Activated CD8-positive, alpha-beta memory T cell treated with anti-CD3 and anti-CD28 coated beads, Interleukin-2, amount 50 U/mL, for 48 hours (primary cell): ENCODE measurements at regions not wholly inside any gene's neighbourhood (a gene's known extent, or its start where the extent isn't known, plus 50 kb on each side); places are given as distances from the start of the nearest gene placed in this dataset.
A peak's percentile ranks its signal among the peaks of the same experiment; 100 is the strongest.
"Not testable (repeated sequence)": the region's sequence is repeated elsewhere in the genome, so short reads cannot be mapped to it uniquely, and the experiment has no call there.

Experiments used
- DNase-seq: peaks from one replicate; pipeline ENCODE4 v3.0.0-alpha.2; 2020

DNA sequence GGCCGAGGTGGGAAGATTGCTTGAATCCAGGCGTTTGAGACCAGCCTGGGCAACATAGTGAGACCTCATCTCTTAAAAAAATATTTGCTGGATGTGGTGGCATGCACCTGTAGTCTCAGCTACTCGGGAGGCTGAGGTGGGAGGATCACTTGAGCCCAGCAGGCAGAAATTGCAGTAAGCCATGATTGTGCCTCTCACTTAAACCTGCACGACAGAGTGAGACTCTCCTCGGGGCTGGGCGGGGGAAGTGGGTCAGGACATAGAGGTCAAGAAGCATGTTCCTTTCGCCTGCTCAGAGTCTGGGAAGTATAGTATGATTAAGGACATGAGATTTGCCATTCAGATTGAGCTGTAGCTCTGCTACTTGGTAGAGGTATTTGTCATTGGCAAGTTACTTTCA, 52.3 kb downstream of the SEPTIN7 start:
- DNase-seq: not testable (repeated sequence)

- DNase-seq: no peak
Measured at GRCh38 chr7:35854311-35854710, 53.5 kb downstream of the SEPTIN7 start.

DNA sequence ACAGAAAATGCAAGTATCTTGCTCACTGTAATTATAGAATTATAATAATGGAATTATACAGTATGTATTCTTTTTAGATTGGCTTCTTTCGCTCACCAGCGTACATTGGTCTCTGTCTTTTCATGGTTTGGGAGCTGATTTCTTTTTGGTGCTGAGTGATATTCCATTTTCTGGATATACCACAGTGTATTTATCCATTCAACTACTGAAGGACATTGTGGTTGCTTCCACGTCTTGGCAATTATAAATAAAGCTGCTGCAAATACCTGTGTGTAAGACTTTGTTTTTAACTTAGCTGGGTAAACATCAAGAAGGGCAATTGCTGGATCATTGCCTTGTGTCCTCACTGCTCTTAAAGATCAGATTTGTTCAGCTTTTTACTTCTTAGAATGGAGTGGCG, 55.3 kb downstream of the SEPTIN7 start:
- DNase-seq: no peak

DNA sequence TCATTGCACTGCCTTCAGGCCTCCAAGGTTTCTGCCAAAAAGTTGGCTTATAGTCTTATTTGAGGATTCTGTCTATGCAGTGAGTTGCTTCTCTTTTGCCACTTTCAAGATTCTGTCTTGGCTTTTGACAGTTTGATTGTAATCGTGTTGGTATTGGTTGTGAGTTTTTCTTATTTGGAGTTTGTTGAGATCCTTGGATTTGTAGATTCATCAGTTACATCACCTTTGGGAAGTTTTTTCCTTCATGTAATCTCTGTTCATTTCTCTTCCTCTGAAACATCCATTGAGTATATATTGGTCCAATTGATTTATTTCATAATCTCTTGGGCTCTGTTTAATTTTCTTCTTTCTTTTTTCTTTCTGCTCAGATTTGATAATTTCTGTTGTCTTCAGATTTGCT, 59.8 kb downstream of the SEPTIN7 start:
- no peak for DNase-seq

DNA sequence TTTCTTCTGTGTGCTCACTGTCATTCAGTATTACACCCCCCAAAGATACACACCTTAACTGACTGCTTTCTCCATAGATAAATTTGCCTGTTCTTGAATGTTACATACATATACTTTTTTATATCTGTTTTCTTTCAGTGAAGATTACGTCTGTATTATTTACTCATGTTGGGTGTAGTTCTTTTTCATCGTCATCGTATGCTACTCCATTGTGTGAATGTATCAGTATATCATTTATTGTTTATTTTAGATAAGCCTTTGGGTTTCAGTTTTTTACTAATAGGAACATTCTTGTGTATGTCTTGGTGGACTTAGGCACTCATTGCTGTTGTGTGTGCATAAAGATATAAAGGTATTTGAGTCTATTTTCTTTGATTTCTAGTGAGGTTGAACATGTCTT, 64.4 kb downstream of the SEPTIN7 start:
- no peak for DNase-seq

DNA sequence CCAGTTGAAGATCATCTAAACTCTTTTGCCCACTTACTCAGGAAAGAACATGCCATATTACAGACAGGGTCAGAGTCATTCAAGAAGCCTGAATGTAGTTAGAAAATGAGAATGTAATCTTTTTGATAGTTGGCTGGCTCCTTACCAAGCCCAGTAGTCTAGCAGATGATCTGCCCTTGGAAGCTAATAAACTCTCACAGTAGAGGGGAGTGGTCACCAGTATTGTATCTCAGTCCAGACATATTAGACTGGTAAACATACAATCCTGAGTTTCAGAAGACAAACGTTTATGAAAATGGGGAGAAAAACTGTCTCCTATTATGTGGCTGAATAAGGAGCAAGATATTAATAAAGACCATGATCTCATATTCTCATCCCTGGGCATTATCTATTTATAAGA, 65.3 kb downstream of the SEPTIN7 start:
- no peak for DNase-seq

GRCh38 chr7:35869117-35869516, 68.3 kb downstream of the SEPTIN7 start:
- not testable (repeated sequence) for DNase-seq

DNA sequence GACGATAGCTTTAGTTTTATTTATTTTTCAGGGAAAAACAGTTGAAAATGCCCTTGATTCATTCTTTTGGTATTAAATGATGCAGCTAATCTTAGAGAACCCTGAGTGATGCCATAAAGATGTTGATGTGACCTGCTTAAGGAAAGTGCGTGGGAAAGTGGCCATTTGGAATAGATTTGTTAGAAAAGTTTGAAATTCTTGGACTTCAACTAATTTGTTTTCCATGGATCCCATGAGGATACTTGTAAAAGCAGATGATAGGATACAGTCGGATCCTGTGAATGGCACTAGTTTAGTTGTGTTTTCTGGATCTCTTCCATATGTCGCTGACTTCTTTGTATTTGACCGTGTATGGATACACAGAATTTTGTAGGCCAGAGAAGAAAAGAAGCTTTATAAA, 69.0 kb downstream of the SEPTIN7 start:
- no peak for DNase-seq

- no peak for DNase-seq
Measured at GRCh38 chr7:35871856-35872255, 71.0 kb downstream of the SEPTIN7 start.

DNA sequence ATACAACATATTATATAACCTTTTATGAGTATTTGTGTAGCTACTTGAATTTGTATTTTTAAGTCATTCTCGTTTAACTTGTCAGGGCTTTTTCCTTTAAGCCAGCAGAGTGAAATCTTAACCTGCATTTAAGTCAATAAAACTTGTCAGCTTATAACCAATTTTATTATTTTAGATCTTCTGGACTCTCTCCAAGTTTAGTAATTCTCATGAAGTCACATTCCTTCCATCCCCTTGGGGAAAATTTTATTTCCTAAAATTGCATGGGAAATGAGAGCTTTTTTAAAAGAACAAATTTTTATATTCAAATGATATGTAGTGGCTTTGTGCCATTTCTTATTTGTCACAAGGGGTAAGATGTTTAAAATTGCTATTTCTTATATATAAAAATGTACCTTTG, 74.0 kb downstream of the SEPTIN7 start:
- no peak for DNase-seq

- DNase-seq: no peak
Measured at GRCh38 chr7:35875292-35875691, 74.4 kb downstream of the SEPTIN7 start.

DNA sequence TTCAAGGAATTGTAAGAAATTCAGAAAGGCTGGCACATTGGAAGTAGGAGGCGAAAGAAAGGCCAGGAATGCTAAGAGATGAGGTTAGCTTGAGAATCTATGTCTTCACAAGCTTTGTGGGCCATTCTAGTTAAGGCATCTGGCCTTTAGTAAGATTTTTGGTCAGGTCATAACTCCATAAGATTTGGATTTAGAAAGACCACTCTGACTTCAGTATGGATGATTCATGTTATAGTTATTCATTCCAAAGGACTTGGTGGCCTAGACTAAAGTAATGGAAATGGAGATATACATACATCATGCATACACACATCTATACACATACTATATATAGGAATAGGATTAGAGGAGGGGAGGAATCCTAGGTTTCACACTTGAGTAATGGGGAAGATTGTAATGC, 77.5 kb downstream of the SEPTIN7 start:
- no peak for DNase-seq

DNA sequence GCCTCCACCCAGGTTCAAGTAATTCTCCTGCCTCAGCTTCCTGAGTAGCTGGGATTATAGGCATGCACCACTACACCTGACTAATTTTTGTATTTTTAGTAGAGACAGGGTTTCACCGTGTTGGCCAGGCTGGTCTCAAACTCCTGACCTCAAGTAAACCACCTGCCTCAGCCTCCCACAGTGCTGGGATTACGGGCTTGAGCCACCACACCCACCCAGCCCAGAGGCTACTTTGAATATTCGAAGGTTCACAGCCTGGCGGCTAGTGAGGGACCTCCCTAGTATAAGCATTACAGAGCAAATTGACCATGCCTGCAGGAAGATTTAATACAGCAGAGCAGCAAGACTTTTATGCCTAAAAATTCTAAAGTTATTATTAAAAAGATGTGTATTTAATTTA, 86.6 kb downstream of the SEPTIN7 start:
- DNase-seq: not testable (repeated sequence)

GRCh38 chr7:35889001-35889400, 88.1 kb downstream of the SEPTIN7 start:
- DNase-seq: no peak

DNA sequence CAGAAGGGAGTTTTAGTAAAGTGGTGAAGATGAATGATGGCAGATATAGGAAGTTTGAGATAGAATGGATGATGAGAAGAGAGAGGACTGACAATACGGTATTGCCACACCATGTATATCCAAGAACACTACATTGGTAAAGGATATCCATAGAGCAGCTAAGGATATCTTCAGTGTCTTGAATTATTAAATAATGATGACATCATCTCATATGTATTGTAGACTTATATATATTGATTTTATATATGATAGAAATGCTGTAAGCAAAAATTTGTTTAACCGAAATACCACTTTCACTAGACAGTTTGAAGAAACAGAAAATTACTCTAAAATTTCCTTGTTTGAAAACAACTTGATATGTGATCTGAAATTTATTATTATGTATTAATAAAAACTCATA, 89.0 kb downstream of the SEPTIN7 start:
- no peak for DNase-seq

GRCh38 chr7:35891004-35891830, 90.4 kb downstream of the SEPTIN7 start:
- DNase-seq: no peak

DNA sequence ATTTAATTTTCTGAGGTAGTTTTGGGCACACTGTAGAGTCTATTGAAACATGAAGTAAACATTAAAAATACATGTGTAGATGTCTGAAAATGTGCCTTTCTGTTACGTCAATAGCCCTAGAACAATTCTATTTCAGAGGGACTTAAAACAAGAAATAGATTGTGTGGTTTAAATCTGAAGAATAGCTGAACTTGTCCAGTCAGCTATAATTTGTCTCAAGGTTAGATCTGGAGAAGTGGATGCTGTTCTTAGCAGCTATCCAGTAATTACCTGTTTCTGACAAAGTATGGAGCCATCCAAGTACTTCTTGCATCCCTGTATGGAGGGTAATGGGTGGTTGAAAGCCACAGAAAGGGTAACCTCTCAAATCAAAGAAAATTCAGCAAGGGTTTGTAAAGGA, 92.8 kb downstream of the SEPTIN7 start:
- DNase-seq: no peak

GRCh38 chr7:35894721-35895120, 93.9 kb downstream of the SEPTIN7 start:
- no peak for DNase-seq

DNA sequence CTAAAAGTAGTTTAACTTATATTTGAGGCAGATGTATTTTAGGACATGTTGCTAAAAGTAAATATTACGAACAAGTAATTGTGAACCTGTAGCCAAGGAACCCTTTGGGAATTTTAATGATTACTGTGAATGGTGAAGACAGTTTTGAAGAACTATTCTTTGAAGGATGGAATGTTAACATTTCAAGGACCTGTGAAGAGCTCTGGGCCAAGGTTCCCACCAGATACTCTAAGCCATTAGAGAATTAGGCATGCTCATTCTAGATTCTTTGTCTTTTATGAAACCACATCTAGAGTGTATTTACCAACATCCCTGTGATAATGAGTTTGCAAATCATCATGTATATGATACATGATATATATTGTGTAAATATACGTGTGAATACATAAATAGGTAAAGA, 99.8 kb downstream of the SEPTIN7 start:
- DNase-seq: no peak

GRCh38 chr7:35905555-35905954, 104.7 kb downstream of the SEPTIN7 start:
- DNase-seq: no peak

- DNase-seq: peak; percentile 63
Measured at GRCh38 chr7:35906191-35906908, 105.5 kb downstream of the SEPTIN7 start.

- DNase-seq: no peak
Measured at GRCh38 chr7:35908331-35909216, 107.7 kb downstream of the SEPTIN7 start.

DNA sequence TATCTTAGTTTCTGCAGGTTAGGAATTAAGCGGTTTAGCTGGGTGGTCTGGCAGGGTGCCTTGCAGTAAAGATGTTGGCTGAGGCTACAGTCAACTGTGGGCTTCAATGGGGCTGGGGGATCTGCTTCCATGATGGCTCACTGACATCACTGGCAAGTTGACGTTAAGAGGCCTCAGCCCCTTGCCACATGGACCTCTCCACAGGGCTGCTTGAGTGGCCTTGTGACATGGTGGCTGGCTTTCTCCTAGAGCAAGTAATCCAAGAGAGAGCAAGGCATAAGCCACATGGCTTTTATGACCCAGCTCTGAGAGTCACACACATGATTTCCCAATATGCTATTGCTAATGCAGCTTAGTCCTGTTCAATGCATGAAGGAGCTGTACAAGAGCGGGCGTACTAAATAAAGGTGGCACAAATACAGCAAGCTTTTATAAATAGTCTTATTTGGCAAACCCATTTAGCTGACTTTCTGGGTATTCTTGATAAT, 109.1 kb downstream of the SEPTIN7 start:
- DNase-seq: no peak
